ENCODE measurements at regions not wholly inside any gene's neighbourhood (a gene's known extent, or its start where the extent isn't known, plus 50 kb on each side); places are given as distances from the start of the nearest gene placed in this dataset.

DNA sequence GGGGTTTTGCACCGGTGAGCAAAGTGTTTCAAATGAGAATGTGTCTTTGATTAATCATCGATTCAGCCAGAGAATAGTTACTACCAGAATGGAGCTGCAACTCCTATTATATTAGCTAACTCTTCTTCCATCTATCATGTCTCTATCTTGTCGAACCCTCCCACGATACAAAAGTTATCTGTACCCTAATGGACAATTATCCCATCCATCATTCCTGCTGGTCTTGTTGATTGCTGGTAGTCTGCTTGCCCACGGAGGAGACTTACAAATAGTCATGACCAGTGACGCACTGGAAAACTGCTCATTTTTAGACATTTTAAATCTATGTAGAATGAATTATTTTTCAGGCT is 67.5 kb downstream of the RTL9 start:
- TF ChIP-seq CTCF (IDR thresholded peaks at IDR 0.05) (no peak), POLR2A (IDR thresholded peaks at IDR 0.05) (no peak)
